GM12878 (cell line): ENCODE measurements at regions not wholly inside any gene's neighbourhood (a gene's known extent, or its start where the extent isn't known, plus 50 kb on each side); places are given as distances from the start of the nearest gene placed in this dataset.

Source experiments
- ATAC-seq: fragments of 200-7000 bp; cut with Tn5 transposase; 3 replicates; pipeline ENCODE4 v1.9.1; 2020; ENCODE audit warnings: mild to moderate bottlenecking, moderate library complexity
- BruUV-seq: library from RNA; stranded (reverse); fragments of 400-500 nt; replicated peaks from 2 replicates; lab custom pipeline; 2021; lab: Mats Ljungman, UMichigan
- CTCF ChIA-PET: fragments of 300-600 bp; sonication (Branson Sonifier 250); formaldehyde crosslinking; extraction: SDS; loops from one replicate; lab custom pipeline; 2021; ENCODE audit warnings: inconsistent platforms; lab: Yijun Ruan, JAX
- POLR2A ChIA-PET: fragments of 350-600 bp; formaldehyde crosslinking; extraction: SDS; loops from one replicate; lab custom pipeline; 2021; ENCODE audit warnings: inconsistent platforms; lab: Charles Lee
- RAD21 ChIA-PET: fragments of 300-600 bp; sonication (Branson Sonifier 250); formaldehyde crosslinking; loops from one replicate; lab custom pipeline; 2023; ENCODE audit warnings: antibody characterized with exemption; ENCODE audit not compliant: unreplicated experiment; lab: Charles Lee
- SMC1A ChIA-PET: fragments of 300-600 bp; sonication (Branson Sonifier 250); formaldehyde crosslinking; loops from one replicate; lab custom pipeline; 2023; ENCODE audit not compliant: unreplicated experiment, uncharacterized antibody; lab: Charles Lee
- DNase-seq: peaks from one replicate; pipeline ENCODE4 v3.0.0-alpha.2; 2011; ENCODE audit warnings: low read depth, low spot score
- FAIRE-seq: peaks from 3 replicates; lab custom pipeline; 2011; peaks lifted over from hg19 to GRCh38; lab: Jason Lieb, UNC
- H2AFZ ChIP-seq: 2 replicates; pipeline ENCODE4 v1.6.0; 2011; ENCODE audit warnings: low read depth, low read length, control low read depth; ENCODE audit not compliant: control insufficient read depth
- H3K27ac ChIP-seq: 2 replicates; pipeline ENCODE4 v1.5.1; 2011; ENCODE audit warnings: control low read depth; ENCODE audit not compliant: control insufficient read depth, insufficient read depth
- H3K27me3 ChIP-seq, 2 experiments: replicated peaks in 1 of 2; 2 replicates each; pipeline versions ENCODE4 v1.6.0 to v1.6.1; 2011; ENCODE audit warnings: low read length in 1 of 2; ENCODE audit not compliant: control insufficient read depth in 2 of 2, insufficient read depth in 2 of 2
- H3K36me3 ChIP-seq, 2 experiments: 2 replicates each; pipeline ENCODE4 v1.5.1; 2011; ENCODE audit warnings: low read length in 1 of 2; ENCODE audit not compliant: control insufficient read depth in 2 of 2, insufficient read depth in 2 of 2
- H3K4me1 ChIP-seq: 2 replicates; pipeline ENCODE4 v1.6.1; 2011; ENCODE audit warnings: mild to moderate bottlenecking, low read length, moderate library complexity, mixed read lengths; ENCODE audit not compliant: control insufficient read depth, insufficient read depth
- H3K4me2 ChIP-seq: 2 replicates; pipeline ENCODE4 v1.6.0; 2011; ENCODE audit warnings: control low read depth; ENCODE audit not compliant: control insufficient read depth, insufficient read depth
- H3K4me3 ChIP-seq: fragments of 200-600 bp; sonication (generic); 2 replicates; pipeline ENCODE4 v1.5.1; 2016
- H3K79me2 ChIP-seq: 2 replicates; pipeline ENCODE4 v1.6.0; 2011; ENCODE audit warnings: low read length; ENCODE audit not compliant: control insufficient read depth, insufficient read depth
- H3K9ac ChIP-seq: 2 replicates; pipeline ENCODE4 v1.8.0; 2011; ENCODE audit warnings: low read length, control low read depth, mixed read lengths; ENCODE audit not compliant: control insufficient read depth, insufficient read depth
- H3K9me3 ChIP-seq: replicated peaks from 3 replicates; pipeline ENCODE4 v1.5.1; 2011; ENCODE audit warnings: mild to moderate bottlenecking, low read length; ENCODE audit not compliant: control insufficient read depth, insufficient read depth
- H4K20me1 ChIP-seq: 2 replicates; pipeline ENCODE4 v1.6.0; 2011; ENCODE audit not compliant: control insufficient read depth, insufficient read depth
- ATF3 ChIP-seq: IDR thresholded peaks from 2 replicates; pipeline ENCODE4 v1.6.1; 2011; ENCODE audit warnings: low read depth, mild to moderate bottlenecking, low read length, moderate library complexity, borderline replicate concordance; ENCODE audit errors: extremely low read depth
- CUX1 ChIP-seq: IDR thresholded peaks from 2 replicates; pipeline ENCODE4 v1.6.1; 2012; ENCODE audit warnings: improper control_type of control experiment, low read depth, low read length; ENCODE audit not compliant: insufficient replicate concordance
- MYC ChIP-seq: IDR thresholded peaks from 2 replicates; pipeline ENCODE4 v1.6.1; 2011; ENCODE audit warnings: mild to moderate bottlenecking, low read length, moderate library complexity, inconsistent platforms; ENCODE audit not compliant: insufficient read depth, insufficient replicate concordance, insufficient read length, severe bottlenecking
- NFYA ChIP-seq: IDR thresholded peaks from 2 replicates; pipeline ENCODE4 v1.6.1; 2011; ENCODE audit warnings: low read depth, mild to moderate bottlenecking, low read length, improper control_type of control experiment, borderline replicate concordance
- PRDM15 ChIP-seq: fragments of 450-650 bp; formaldehyde crosslinking; IDR thresholded peaks from 2 replicates; pipeline ENCODE4 v1.4.0; 2020; ENCODE audit warnings: mild to moderate bottlenecking, moderate library complexity
- TCF12 ChIP-seq: IDR thresholded peaks from 2 replicates; pipeline ENCODE4 v1.6.1; 2011; ENCODE audit warnings: low read depth, mild to moderate bottlenecking, low read length
- WGBS: methylation state at CpG from one replicate; pipeline ENCODE4 v1.1.6; 2016; ENCODE audit warnings: low lambda C conversion rate; ENCODE audit not compliant: insufficient replicate concordance, insufficient coverage; ENCODE audit errors: missing lambda C conversion rate; 5-methylcytosine and 5-hydroxymethylcytosine counted together
- in situ Hi-C: fragments of 300-500 bp; cut with MboI; formaldehyde crosslinking; loops from 9 replicates; pipeline ENCODE4 v1.14.3; 2018; ENCODE audit warnings: mixed read lengths
- intact Hi-C: fragments of 100-400 bp; cut with micrococcal nuclease; formaldehyde crosslinking; loops from one replicate; pipeline ENCODE4 v1.14.2; 2022; ENCODE audit not compliant: unreplicated experiment

- H3K79me2 ChIP-seq = no peaks in the 10 kb centered on the region
- H3K36me3 ChIP-seq = no peaks in the 10 kb centered on the region
- 10% methylated on average over 7 of the region's 7 CpGs for whole genome bisulfite sequencing
- POLR2A ChIA-PET = no interaction called here
- TF ChIP-seq NFYA = no peak
- TF ChIP-seq MYC = no peak
- TF ChIP-seq ATF3 = no peak
- no peak for TF ChIP-seq TCF12
- TF ChIP-seq CUX1 = no peak
- no peak for TF ChIP-seq PRDM15 (CRISPR knock-in tag)
- H3K9ac ChIP-seq = no peak overlapping the region
- no peak for DNase-seq
- no peak for FAIRE-seq
- CTCF ChIA-PET = no interaction called here
- H4K20me1 ChIP-seq = no peaks in the 10 kb centered on the region
- intact Hi-C loops (no loop called here), in situ Hi-C loops (no loop called here)
- H2AFZ ChIP-seq = no peak overlapping the region
- no peak overlapping the region for H3K4me3 ChIP-seq
- H3K4me2 ChIP-seq = no peak overlapping the region
- BruUV-seq = no TSS peak
- no peak overlapping the region for H3K27ac ChIP-seq
- SMC1A ChIA-PET = no interaction called here
- no peak for ATAC-seq
- no peaks in the 10 kb centered on the region; a peak in 2 of 4 replicates for H3K27me3 ChIP-seq
- no peaks in the 10 kb centered on the region for H3K9me3 ChIP-seq
- no peaks in the 10 kb centered on the region for H3K4me1 ChIP-seq
- RAD21 ChIA-PET = no interaction called here
Measured at GRCh38 chr10:128386231-128386630, 260.0 kb upstream of the MKI67 start.
